HG03045 (cell line): ENCODE measurements at regions not wholly inside any gene's neighbourhood (a gene's known extent, or its start where the extent isn't known, plus 50 kb on each side); places are given as distances from the start of the nearest gene placed in this dataset.

ENCODE experiments used
- ATAC-seq: cut with Tn5 transposase; IDR thresholded peaks from one replicate; pipeline ENCODE4 v1.9.1; 2021; ENCODE audit warnings: mild to moderate bottlenecking, moderate library complexity; ENCODE audit not compliant: unreplicated experiment

GRCh38 chr5:121702682-121703081 lies 149.0 kb upstream of the FTMT start:
- ATAC-seq = no peak

GRCh38 chr5:121704291-121704690 lies 147.4 kb upstream of the FTMT start:
- no peak for ATAC-seq

- ATAC-seq = no peak
These were observed 145.0 kb upstream of the FTMT start for GRCh38 chr5:121706686-121707085.

- no peak for ATAC-seq
These were observed 144.5 kb upstream of the FTMT start for GRCh38 chr5:121707178-121707577.

- no peak for ATAC-seq
These were observed 140.3 kb upstream of the FTMT start for GRCh38 chr5:121711416-121711815.

GRCh38 chr5:121719255-121719654 lies 132.4 kb upstream of the FTMT start:
- ATAC-seq = no peak

GRCh38 chr5:121725450-121725849 lies 126.2 kb upstream of the FTMT start:
- no peak for ATAC-seq

GRCh38 chr5:121726991-121727390 lies 124.7 kb upstream of the FTMT start:
- no peak for ATAC-seq

GRCh38 chr5:121731377-121731776 lies 120.3 kb upstream of the FTMT start:
- ATAC-seq = no peak

- ATAC-seq = no peak
These were observed 116.1 kb upstream of the FTMT start for GRCh38 chr5:121735618-121736017.

- no peak for ATAC-seq
These were observed 114.6 kb upstream of the FTMT start for GRCh38 chr5:121737120-121737519.

GRCh38 chr5:121741156-121741555 lies 110.5 kb upstream of the FTMT start:
- ATAC-seq = no peak

- no peak for ATAC-seq
These were observed 107.1 kb upstream of the FTMT start for GRCh38 chr5:121744577-121744976.

GRCh38 chr5:121745407-121745806 lies 106.3 kb upstream of the FTMT start:
- no peak for ATAC-seq

- no peak for ATAC-seq
These were observed 104.9 kb upstream of the FTMT start for GRCh38 chr5:121746763-121747162.

GRCh38 chr5:121748686-121749085 lies 103.0 kb upstream of the FTMT start:
- no peak for ATAC-seq

- no peak for ATAC-seq
These were observed 99.5 kb upstream of the FTMT start for GRCh38 chr5:121752149-121752548.

- no peak for ATAC-seq
These were observed 96.4 kb upstream of the FTMT start for GRCh38 chr5:121755266-121755665.

- ATAC-seq = no peak
These were observed 93.9 kb upstream of the FTMT start for GRCh38 chr5:121757753-121758152.

- no peak for ATAC-seq
These were observed 93.1 kb upstream of the FTMT start for GRCh38 chr5:121758615-121759014.

GRCh38 chr5:121762426-121762825 lies 89.3 kb upstream of the FTMT start:
- no peak for ATAC-seq

GRCh38 chr5:121763665-121764064 lies 88.0 kb upstream of the FTMT start:
- no peak for ATAC-seq

- no peak for ATAC-seq
These were observed 71.3 kb upstream of the FTMT start for GRCh38 chr5:121780406-121780805.

- ATAC-seq = no peak
These were observed 68.0 kb upstream of the FTMT start for GRCh38 chr5:121783700-121784099.
